ENCODE measurements at regions not wholly inside any gene's neighbourhood (a gene's known extent, or its start where the extent isn't known, plus 50 kb on each side); places are given as distances from the start of the nearest gene placed in this dataset.

- H3K4me3 ChIP-seq (ENCODE audit: low read depth, low read length): no peak overlapping the region
- no peak for DNase-seq
- no peaks in the 10 kb centered on the region for H3K27me3 ChIP-seq
- H3K4me1 ChIP-seq: no peaks in the 10 kb centered on the region
- H3K36me3 ChIP-seq: no peaks in the 10 kb centered on the region
- no peak for TF ChIP-seq CTCF (IDR thresholded peaks at IDR 0.05; ENCODE audit: low read depth, low read length)
- H3K9me3 ChIP-seq: no peaks in the 10 kb centered on the region
Observed at GRCh38 chr6:104306211-104306610, 553.5 kb downstream of the HACE1 start.

- H3K27me3 ChIP-seq: no peaks in the 10 kb centered on the region
- no peaks in the 10 kb centered on the region for H3K9me3 ChIP-seq
- H3K4me3 ChIP-seq (ENCODE audit: low read depth, low read length): no peak overlapping the region
- no peak for DNase-seq
- H3K4me1 ChIP-seq: no peaks in the 10 kb centered on the region
- no peak for TF ChIP-seq CTCF (IDR thresholded peaks at IDR 0.05; ENCODE audit: low read depth, low read length)
- no peaks in the 10 kb centered on the region for H3K36me3 ChIP-seq
Observed at GRCh38 chr6:104305206-104305605, 554.5 kb downstream of the HACE1 start.

DNA sequence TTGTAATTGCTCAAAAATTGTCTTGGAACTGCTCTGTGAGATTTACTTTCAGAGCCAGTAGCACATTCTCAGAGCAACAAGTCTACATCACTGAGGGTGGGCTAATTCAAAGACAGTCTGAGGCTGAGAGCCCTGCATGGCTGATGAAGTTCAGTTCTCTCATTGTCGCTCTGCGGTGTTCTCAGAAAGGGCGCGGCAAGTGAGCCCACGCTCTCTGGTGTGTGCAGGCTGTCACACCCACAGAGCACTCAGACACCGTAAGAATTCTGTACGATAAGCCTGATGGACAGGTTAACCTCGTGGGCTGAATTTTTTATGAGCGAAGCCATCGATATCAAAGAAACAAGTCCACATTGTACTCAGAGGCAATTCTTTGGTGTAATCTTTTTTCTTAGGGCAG is 557.8 kb downstream of the HACE1 start:
- no peak for TF ChIP-seq CTCF (IDR thresholded peaks at IDR 0.05; ENCODE audit: low read depth, low read length)
- H3K9me3 ChIP-seq: no peaks in the 10 kb centered on the region
- no peak for DNase-seq

DNA sequence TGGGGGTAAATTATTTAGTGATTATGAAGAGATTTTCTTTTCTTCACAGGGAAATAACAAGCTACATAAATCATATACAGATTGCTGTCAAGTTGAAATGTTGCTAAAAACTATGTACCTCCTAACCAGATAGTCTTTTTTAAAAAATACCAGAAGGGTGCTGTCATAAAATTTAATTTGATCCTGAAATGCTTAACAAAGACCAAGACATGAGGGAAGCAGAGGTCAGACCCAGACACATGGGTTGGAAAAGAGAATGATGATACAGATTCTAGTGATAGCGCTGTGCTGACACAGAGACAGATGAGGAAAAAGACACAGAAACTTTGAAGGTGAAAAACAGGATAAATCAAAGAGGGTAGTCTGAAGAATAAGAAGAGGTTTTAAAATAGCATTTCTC is 573.1 kb downstream of the HACE1 start:
- Histone ChIP-seq H3K9me3 (no peaks in the 10 kb centered on the region; the same call in 1 of the 2 replicates), H3K36me3 (no peaks in the 10 kb centered on the region), H3K4me3 (ENCODE audit: low read depth, low read length) (no peak overlapping the region), H3K27me3 (no peaks in the 10 kb centered on the region), H3K4me1 (peaks cover 6% of the 10 kb centered on the region)
- TF ChIP-seq CTCF (IDR thresholded peaks at IDR 0.05; ENCODE audit: low read depth, low read length): no peak
- DNase-seq: no peak

More for the DNA sequence above, 557.8 kb downstream of the HACE1 start:
- H3K36me3 ChIP-seq: no peaks in the 10 kb centered on the region
- no peak overlapping the region for H3K4me3 ChIP-seq (ENCODE audit: low read depth, low read length)
- no peaks in the 10 kb centered on the region for H3K27me3 ChIP-seq
- H3K4me1 ChIP-seq: no peaks in the 10 kb centered on the region

DNA sequence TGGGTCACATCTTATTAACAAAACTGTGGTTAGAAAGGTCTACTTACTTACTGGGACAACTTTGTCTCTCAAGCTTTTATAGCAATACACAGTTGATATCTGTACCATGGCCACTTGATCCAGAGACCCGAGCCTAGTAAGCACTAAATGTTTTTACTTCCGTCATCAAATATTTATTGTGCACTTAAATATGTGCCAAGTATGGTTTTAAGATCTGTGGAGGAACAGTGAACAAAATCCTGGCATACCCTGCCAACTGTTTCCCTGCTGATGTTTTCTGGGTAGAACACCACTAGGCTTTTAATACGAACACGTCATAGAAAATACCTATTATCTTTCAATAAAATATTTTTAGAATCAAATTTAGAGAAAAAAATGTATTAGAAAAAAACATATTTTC is 574.8 kb downstream of the HACE1 start:
- no peaks in the 10 kb centered on the region for H3K27me3 ChIP-seq
- H3K9me3 ChIP-seq: no peaks in the 10 kb centered on the region; the same call in 1 of the 2 replicates
- no peak overlapping the region for H3K4me3 ChIP-seq (ENCODE audit: low read depth, low read length)
- no peak for TF ChIP-seq CTCF (IDR thresholded peaks at IDR 0.05; ENCODE audit: low read depth, low read length)
- DNase-seq: no peak
- peaks cover 6% of the 10 kb centered on the region for H3K4me1 ChIP-seq
- H3K36me3 ChIP-seq: no peaks in the 10 kb centered on the region

- Histone ChIP-seq H3K4me3 (ENCODE audit: low read depth, low read length) (no peak overlapping the region), H3K36me3 (no peaks in the 10 kb centered on the region), H3K27me3 (no peaks in the 10 kb centered on the region), H3K9me3 (no peaks in the 10 kb centered on the region; the same call in 1 of the 2 replicates), H3K4me1 (peaks cover 6% of the 10 kb centered on the region)
- no peak for TF ChIP-seq CTCF (IDR thresholded peaks at IDR 0.05; ENCODE audit: low read depth, low read length)
- no peak for DNase-seq
Observed at GRCh38 chr6:104282581-104282980, 577.1 kb downstream of the HACE1 start.

Data from BE2C (cell line).